Activated CD8-positive, alpha-beta memory T cell treated with anti-CD3 and anti-CD28 coated beads, Interleukin-2, amount 50 U/mL, for 48 hours (primary cell): ENCODE measurements at regions not wholly inside any gene's neighbourhood (a gene's known extent, or its start where the extent isn't known, plus 50 kb on each side); places are given as distances from the start of the nearest gene placed in this dataset.
"Not testable (repeated sequence)": the region's sequence is repeated elsewhere in the genome, so short reads cannot be mapped to it uniquely, and the experiment has no call there.

ENCODE experiments used
- DNase-seq: peaks from one replicate; pipeline ENCODE4 v3.0.0-alpha.2; 2020

DNA sequence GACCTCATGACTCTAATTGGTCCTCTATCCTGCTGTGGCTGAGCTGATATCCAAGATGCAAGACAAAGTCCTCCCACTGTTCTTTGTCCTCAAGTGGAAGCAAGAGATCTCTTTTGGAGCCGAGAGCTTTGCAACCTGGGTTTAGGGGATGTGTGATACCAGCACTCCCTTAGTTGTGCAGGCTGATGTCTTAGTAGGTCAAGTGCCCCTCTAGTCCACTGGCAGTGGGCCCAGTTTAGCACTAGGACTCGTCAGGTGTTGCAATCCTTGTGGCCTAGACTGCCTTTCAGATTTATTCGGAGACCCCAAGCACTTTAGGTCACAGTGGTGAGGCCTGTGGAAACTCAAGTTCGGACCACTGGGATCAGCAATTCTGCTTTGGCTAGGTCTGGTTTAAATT, 64.0 kb downstream of the GPRASP3 start:
- DNase-seq, result no peak

DNA sequence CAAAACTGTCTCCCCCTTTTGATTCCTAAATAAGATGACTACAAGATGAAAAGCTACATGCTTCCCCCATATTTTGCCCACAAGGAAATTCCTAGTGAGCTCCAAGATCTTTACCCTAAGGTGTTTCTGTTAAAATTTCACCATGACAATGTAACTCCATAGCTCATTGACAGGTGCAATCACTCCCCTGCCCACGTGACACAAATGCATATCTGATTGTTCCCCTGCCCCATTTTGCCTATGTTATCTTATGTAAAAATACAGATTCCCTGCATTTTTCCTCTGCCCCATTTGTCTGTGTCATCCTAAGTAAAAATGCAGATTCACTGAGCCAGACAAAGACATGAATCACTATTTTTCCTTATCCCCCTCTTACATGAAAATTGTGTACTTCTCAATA, 66.7 kb downstream of the GPRASP3 start:
- DNase-seq, result no peak

DNA sequence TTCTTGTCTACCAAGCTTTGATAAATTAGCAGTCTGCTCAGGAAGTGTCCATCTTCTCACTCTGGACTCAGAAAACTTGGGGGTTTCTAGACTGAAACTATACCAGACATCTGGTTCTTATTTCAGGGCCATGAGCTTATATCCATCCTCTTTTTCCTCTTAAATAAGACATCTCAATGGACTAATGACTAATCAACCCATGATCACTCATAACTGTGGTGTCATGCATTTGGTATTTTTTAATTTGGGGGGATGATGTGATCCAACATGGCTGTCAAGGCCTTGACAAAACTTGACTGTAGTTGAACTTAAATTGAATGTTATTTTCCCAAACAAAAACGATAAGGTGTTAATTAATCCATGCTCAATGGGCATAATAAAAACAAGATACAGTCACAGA, 87.8 kb downstream of the GPRASP3 start:
- no peak for DNase-seq

DNA sequence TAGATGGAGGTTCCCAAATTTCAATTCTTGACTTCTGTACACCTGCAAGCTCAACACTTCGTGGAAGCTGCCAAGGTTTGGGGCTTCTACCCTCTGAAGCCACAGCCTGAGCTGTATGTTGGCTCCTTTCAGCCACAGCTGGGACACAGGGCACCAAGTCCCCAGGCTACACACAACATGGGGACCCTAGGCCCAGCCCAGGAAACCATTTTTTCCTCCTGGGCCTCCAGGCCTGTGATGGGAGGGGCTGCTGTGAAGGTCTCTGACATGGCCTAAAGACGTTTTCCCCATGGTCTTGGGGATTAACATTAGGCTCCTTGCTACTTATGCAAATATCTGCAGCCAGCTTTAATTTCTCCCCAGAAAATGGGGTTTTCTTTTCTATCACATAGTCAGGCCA, 97.7 kb downstream of the GPRASP3 start:
- DNase-seq, result not testable (repeated sequence)

DNA sequence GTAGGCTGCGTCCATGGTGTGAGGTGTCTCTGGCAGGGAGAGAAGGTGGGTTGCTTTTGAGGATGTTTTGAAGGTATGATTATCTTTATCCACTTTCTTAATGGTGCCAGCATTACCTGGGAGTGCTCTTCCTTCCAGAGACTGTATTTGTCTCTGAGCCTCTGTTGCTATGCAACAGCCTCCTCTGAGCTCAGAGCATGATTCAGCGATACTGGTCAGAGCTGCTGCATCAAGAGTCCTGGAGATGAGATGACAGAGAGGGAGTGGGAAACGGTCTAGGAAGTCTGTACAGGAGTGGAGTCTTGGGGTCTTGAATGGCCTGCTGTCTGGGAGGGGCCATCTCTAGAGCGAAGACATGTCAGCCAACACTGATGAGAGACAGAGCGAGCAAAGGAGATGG, 104.4 kb upstream of the RAB40AL start:
- DNase-seq, result no peak

DNA sequence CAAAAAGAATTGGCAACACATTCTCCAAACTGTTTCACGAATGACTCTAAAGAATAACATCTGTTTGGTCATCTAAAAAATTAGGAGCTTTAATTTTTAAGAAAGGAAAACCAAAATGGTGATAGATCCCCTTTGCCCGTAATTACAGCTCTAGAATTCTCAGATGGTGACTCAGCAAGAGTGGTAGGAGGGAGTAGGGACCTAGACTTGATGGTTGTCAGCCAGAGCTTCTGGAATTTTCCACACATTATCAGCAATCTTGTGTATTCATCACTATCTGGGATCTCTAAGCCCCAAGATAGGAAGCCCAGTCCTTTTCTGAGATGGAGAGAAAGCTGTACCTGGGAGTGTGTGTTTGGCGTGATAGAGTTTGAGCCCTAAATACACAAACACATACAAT, 103.9 kb upstream of the RAB40AL start:
- DNase-seq, result no peak

DNA sequence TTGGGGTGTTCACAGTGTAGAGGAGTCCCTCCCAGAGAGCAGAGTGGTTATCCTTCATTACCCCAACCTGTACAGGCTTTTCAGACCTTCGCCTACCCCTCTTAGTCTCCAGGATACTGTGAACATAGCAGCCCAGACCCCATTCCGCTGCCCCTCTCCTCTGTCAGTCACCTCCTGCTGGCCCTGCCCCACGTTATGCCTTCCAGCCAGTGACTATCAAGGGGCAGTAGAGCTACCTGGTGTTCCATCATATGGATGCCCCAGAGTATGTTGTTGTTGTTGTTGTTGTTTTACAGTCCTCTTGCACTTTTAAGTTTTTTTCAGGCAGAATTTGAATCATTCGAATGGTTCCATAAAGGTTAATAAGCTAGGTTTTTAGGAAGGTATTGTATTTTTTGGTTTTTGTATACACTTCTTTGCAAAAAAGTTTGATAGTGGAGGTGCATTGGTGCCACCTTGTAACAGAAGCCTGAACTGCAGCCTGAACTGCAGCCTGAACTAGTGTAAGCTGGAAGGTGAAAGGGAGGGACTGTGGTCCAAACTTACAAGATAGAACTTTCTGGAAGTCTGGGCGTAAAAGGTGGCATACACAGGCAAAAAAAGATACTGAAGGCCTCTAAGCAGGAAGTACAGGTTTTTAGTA, 101.4 kb upstream of the RAB40AL start:
- no peak for DNase-seq

DNA sequence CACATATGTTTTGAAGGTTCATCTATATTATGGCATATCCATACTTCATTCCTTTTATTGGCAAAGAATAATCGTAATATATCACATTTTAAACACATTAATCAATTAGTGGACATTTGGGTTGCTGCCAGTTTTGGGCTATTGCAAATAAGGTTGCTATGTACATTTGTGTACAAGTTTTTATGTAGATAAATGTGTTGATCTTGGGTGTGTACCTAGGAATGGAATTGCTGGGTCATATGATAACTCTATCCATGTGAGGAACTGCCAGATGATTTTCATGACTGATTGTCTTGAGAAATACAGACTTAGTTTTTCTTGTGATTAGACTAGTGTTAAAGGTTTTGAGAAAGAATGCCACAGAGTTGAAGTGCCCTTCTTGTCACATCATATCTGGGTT, 99.2 kb upstream of the RAB40AL start:
- no peak for DNase-seq

DNA sequence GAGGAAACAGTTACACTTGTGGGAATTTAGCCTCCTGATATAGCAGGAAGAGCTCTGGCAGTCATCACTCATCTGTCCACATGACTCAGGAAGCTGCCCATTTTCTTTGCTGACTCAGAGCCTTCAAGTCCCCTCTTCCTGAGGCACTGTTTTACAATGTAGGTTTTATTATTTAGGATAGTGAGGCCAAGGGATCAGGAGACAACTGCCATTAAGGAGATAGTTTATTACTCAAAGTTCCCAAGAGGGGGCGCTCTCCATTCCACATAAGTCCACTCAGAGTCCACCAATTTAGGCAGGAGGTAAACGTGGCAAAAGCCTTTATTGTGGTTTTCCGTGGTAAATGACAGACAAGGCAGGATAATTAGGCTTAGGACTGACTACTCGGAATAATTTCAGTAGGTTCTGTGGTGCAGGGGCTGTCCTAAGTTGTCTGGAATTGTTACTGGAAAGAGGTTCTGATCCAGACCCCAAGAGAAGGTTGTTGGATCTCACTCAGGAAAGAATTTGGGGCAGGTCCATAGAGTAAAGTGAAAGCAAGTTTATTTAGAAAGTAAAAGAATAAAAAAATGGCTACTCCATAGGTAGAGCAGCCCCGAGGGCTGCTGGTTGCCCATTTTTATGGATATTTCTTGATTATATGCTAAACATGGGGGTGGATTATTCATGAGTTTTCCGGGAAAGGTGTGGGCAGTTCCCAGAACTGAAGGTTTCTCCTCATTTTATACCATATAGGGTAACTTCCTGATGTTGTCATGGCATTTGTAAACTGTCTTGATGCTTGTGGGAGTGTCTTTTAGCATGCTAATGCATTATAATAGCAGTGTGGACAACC, 96.0 kb upstream of the RAB40AL start:
- no peak for DNase-seq

DNA sequence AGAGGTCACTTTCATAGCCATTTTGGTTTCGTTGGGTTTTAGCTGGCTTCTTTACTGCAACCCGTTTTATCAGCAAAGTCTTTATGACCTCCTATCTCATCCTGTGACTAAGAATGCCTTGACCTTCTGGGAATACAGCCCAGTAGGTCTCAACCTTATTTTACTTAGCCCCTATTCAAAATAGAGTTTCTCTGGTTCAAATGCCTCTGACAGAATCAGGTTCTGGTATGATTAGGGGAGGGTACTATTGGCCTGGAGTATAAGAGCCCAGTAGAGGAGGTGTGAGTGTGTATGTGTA, 95.4 kb upstream of the RAB40AL start:
- DNase-seq, result no peak

DNA sequence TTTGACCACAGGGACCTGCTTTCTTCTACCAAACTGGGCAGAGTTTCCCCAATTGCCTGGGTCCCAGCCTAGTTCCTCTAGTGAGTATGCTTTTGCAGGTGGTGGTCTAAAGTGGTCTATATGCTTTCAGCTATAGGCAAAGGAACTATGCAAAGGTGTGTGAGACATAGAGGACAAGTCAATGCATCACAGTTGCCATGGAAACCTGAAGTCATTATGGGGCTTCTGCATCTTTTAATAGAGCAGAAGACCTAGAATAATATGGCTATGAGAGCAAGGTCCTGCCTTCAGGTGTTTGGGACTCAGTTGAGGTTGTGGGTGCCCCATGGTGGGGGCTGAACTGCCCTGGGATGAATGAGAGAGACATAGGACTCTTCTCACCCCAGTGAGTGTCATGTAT, 92.1 kb upstream of the RAB40AL start:
- DNase-seq, result no peak

DNA sequence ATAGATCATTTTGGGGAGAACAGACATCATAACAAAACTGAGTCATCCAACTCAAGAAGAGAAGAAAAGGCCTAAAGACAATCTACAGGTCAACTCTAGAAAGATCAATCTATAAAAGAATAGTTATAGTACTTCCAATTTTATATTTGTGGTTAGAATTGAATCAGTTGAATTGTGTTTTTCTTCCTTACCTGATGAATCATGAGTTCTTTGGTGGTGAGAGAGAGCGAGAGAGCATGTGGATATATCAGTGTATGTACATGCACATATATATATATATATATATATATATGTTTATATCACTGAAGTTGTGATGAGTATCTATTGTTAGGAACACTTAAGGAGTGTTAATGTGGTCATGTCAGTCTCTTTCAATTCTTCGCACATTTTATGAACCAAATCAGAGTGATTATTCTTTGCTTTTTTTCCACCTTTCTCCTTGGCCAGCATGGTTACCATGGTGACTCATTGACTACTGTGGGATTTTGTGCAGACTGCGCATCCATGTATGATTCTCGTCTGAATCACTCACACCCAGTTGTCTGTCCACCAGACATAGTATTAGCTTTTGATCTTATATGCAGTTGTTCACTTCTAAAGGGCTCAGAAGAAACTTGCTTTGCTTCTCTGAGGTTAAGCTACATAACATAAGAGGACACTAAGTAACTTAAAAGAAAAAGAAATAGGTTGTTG, 90.4 kb upstream of the RAB40AL start:
- DNase-seq, result no peak

DNA sequence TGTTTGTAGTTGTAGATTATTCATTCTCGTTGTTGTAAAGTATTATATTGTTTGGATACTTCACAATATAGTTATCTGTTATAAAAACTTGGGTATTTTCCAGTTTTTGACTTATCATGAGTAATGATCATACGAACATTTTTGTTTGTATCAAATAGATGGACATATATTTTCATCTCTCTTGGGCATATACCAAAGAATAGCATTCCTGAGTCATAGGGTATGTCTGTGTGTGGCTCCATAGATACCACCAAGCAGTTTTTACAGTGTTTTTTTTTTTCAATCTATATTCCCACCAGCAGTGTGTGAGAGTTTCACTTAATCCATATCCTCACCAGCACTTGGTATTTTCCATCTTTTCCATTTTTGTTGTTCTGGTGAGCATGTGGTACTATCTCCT, 89.7 kb upstream of the RAB40AL start:
- no peak for DNase-seq

DNA sequence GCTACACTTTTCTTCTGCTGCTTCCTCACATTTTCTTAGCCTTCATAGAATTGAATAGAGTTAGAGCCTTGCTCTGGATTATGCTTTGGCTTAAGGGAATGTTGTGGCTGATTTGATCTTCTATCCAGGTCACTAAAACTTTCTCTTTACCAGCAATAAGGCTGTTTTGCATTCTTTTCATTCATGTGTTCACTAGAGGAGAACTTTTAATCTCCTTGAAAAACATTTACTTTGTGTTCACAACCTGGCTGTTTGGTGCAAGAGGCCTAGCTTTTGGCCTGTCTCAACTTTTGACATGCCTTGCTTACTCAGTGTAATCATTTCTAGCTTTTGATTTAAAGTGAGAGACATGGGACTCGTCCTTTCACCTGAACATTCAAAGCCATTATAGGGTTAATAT, 87.7 kb upstream of the RAB40AL start:
- DNase-seq, result no peak

DNA sequence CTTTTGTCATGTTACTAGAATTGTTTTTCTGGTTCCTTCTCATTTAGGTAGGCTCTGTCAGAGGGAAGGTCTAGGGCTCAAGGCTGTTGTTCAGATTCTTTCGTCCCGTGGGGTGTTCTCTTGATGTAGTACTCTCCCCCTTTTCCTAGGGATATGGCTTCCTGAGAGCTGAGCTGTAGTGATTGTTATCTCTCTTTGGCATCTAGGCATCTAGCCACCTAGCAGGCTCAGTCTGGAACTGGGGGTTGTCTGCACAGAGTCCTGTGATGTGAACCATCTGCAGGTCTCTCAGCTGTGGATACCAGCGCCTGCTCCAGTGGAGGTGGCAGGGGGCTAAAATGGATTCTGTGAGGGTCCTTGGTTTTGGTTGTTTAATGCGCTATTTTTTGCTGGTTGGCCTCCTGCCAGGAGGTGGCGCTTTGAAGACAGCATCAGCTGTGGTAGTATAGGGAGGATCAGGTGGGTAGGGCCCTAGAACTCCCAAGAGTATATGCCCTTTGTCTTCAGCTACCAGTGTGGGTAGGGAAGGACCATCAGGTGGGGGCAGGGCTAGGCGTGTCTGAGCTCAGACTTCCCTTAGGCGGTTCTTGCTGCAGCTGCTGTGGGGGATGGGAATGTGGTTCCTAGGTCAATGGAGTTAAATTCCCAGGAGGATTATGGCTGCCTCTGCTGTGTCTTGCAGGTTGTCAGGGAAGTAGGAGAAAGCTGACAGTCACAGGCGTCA, 78.1 kb upstream of the RAB40AL start:
- not testable (repeated sequence) for DNase-seq

DNA sequence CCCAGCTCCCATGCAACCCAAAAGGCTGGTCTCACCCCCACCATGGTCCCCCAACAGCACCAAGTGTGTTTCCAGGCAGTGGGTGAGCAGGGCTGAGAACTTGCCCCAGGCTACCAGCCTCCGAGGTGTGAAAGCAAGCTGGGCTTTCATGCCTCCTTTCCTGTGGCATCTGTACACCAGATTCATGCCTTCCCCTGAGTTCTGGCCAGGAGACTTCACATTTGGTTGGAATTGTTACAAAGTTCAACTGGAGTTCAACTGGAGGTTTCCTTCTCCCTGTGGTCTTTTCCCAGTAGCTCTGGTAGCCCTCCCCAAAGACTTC, 77.6 kb upstream of the RAB40AL start:
- no peak for DNase-seq

DNA sequence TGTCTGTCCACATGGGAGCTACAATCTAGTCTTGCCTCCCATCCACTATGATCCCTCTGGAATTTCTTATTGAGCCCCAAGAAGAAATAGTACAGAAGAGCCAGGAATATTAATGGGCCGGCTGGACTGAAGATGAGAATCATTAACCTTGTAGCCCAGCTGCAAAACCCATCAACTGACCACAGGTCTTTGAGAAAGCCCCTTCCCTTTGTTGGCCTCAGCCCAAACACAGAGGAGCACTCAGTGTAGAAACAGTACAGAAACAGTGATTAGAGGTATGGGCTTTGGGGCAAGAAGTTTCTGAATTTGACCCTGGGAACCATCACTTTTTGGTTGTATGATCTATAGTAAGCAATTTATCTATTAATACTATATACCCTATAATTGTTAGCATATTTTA, 76.8 kb upstream of the RAB40AL start:
- no peak for DNase-seq

DNA sequence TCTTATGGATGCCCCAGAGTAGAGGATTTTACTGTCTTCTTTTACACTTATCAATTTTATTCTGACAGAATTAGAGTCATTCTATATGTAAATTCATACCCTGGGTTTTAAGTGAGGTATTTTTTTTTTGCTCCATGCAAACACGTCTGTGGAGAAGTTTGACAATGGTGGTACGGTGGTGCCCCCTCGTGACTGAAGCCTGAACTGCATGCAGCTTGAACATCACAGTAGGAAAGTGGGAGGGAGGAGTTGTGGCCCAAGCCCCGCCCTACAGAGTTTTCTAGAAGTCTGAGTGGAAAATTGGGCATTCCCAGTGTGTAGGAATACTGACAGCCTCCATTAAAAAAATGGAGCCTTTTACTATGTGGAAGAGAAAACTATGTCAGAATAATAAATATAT, 73.3 kb upstream of the RAB40AL start:
- peak; percentile 89 for DNase-seq

DNA sequence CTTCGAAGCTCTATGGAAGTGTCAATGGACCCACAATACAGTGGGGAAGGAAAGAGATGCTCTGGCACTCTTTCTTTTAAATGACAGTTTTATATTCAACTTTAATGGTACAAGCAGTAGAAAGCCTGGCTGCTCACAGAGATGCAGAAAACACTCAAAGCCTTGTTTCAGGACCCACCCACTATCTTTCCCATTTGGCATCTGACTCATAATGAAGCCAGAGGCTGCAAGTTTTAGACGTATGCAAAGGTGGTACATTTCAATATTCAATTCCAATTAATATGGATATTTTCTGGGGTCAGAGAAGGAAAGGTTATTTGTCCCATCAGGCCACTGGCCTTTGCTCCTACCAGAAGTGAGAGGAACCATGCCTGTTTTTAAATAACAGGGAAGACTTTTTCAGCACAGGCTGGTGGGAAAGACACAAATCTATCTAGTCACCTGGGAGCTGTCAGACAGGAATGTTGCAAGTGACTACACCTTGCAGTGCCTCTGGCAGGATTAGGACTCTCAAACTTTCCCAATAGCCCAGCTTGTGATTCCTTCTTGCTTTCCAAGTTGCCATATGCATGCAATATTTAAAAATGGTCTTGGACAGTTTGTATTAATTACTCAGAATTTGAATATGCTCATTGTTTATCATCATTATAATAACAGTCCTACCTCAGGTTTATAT, 70.0 kb upstream of the RAB40AL start:
- no peak for DNase-seq

DNA sequence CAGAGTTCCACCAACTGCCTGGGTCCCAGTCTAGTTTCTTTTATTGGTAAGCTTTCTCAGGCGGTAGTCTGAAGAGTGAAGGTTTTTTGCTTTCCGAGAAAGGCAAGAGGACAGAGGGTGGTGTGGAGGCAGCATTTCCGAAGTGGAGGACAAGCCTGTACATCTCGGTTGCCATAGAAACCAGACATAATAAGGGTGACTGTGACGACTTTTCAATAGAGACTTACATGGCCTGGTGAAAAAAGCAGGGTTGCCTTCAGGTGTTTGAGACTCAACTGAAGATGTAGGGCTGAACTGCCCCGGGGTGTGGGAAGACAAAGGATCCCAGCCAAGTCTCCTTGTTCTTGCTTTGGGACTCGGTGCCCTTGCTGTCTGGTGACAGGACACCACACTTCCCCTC, 53.6 kb upstream of the RAB40AL start:
- no peak for DNase-seq
